ENCODE measurements at regions not wholly inside any gene's neighbourhood (a gene's known extent, or its start where the extent isn't known, plus 50 kb on each side); places are given as distances from the start of the nearest gene placed in this dataset.

- no peak for DNase-seq
Measured at GRCh38 chr10:52654201-52654600, 118.4 kb downstream of the MBL2 start.

DNA sequence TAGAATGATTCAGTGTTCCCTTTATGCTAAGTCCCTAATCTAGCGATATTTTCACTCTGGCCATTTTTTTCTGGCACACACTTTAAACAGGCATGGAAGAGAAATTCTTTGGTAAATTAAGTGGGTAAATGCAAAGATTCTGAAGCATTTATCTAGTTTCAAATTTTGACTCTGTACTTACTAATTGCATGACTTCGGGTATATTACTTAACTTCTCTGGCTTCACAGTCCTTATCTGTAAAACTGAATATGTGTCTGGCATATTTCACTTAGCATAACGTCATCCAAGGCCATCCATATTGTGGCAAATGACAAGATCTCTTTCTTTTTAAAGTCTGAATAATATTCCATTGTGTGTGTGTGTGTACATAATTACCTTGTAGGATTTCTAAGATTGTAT is 114.5 kb downstream of the MBL2 start:
- no peak for DNase-seq

GRCh38 chr10:52659085-52659484 is 113.5 kb downstream of the MBL2 start:
- DNase-seq: no peak

- no peak for DNase-seq
Measured at GRCh38 chr10:52662256-52662655, 110.3 kb downstream of the MBL2 start.

DNA sequence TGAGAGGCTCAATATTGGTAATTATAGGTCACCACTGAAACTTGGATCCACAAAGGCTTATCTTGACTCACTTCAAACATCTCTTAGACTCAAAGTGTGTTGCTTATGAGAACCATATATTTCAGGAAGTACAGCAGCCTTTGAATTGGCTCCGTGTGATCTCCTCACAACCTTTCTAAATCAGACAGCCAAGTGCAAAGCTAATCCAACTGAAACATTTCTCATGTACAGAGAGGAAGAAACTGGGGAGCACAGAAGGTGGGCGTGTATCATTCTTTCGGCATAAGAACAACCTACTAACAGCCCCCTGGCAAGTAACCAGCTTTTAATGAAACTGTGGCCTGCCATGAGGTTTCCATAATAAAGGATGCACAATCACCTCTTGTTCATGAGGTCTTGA is 109.4 kb downstream of the MBL2 start:
- no peak for DNase-seq

GRCh38 chr10:52664629-52665028 is 108.0 kb downstream of the MBL2 start:
- no peak for DNase-seq

- DNase-seq: no peak
Measured at GRCh38 chr10:52665821-52666220, 106.8 kb downstream of the MBL2 start.

- no peak for DNase-seq
Measured at GRCh38 chr10:52666931-52667330, 105.7 kb downstream of the MBL2 start.

DNA sequence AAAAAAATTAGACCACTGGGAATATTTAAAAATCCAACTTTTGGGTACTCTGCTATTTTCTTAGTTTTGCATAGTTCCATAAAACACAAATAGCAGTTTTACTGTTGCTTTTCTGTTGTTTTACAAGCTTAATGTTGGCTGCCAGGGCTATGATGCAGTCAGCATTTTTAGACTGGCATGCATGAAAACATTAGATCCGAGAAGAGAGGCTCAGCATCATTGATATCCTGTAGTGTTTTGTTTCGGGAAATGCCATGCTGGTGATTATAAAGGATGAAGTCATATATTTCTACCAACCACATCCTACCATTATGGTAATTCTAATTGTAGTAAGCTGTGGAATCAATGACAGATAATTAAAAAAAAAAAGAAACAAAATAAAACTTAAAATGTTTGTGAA is 104.6 kb downstream of the MBL2 start:
- no peak for DNase-seq

GRCh38 chr10:52672880-52673279 is 99.7 kb downstream of the MBL2 start:
- no peak for DNase-seq

DNA sequence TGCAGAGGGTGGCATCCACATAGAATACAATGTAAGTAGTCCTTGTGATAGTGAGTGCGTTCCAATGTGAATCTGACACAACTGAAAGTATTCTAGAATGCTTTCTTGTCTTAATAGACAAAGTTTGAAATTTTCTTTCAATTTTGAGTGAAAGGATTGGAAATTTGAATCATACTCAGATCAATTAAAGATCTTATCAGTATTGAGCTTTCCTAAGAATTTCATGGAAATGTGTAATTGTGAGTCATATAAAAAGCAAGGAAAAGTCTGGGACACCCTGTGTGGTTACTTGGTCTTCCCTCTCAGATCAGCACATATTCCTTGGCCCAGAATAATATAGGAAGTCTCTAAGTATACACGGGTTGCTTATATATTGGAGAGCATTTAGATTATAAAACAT is 99.1 kb downstream of the MBL2 start:
- DNase-seq: no peak

GRCh38 chr10:52674474-52674873 is 98.1 kb downstream of the MBL2 start:
- no peak for DNase-seq

DNA sequence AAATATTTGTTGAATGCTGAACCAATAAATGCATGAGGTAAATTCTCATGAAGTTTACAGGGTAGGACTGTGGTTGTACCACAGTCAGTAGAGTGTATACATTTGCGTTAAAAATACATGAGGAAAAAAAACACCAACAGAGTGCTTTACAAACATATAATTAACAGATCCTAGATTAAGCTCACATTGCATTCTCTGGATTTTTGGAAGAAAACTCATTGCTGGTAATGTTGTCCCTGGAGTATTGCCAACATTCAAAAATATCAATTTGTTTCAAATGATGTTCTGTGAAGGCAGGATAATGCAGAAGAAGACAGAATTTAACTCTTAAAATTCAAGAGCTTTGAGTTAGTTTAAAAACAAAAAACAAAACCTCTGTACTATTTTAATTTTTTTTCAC is 95.5 kb downstream of the MBL2 start:
- DNase-seq: no peak

DNA sequence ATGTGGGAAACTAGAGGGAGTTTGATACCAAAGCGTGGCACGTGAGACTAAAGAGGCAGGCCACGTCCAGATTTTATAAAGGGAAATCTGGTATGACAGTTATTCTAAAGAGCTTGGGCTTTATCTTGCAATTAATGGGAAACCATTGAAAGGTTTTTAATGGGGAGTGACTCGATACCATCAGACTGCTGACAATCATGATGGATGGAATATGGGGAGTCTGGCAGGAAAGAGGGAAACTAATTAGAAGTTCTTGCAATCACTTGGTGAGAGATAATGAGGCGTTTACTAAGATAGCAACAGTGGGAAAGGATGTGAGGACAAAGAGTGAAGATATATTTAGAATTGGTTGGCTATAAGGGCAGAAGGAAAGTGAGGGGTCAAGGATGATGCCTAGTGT is 94.0 kb downstream of the MBL2 start:
- no peak for DNase-seq

DNA sequence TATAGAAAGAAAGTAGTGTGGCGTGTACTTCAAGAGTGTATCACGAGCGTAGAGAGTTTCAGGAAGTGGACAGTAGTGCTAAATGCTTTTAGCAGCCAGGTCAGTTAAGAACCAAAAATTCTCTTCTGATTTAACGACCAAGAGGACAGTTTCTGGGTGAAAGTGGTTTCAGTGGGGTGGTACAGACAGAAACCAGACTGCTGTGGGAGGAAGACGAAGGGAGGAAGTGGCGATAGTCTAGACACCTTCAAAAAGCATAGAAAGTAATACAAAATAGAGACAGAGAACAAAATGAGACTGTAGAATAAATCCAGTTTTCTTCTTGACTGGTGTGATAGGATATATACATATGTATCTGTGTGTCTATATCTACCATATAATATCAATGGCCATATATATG is 93.5 kb downstream of the MBL2 start:
- no peak for DNase-seq

GRCh38 chr10:52682766-52683165 is 89.8 kb downstream of the MBL2 start:
- no peak for DNase-seq

- no peak for DNase-seq
Measured at GRCh38 chr10:52683776-52684175, 88.8 kb downstream of the MBL2 start.

DNA sequence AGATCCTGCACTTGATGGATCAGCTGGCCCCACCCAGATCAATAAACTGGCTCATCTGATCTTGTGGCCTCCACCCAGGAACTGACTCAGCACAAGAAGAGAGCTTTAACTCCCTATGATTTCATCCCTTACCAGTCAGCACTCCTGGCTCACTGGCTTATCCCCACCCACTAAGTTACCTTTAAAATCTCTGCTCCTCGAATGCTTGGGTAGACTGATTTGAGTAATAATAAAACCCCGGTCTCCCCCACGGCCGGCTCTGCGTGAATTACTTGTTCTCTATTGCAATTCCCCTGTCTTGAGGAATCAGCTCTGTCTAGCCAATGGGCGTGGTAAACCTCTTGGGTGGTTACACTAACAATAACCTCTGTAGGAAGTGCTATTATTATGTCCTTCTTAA is 83.7 kb downstream of the MBL2 start:
- DNase-seq: no peak

DNA sequence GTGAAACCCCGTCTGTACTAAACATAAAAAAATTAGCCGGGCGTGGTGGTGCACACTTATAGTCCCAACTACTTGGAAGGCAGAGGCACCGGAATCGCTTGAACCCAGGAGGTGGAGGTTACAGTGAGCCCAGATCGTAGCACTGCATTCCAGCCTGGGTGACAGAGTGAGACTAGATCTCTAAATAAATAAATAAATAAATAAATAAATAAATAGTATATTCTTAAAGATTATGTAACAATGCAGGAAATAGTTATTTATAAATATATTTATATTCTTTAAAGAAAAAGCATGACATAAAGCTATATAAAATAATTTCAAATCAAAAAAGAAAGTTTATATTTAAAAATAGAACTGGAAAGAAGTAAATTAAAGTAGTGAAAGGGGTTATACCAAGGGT is 76.4 kb downstream of the MBL2 start:
- DNase-seq: no peak

DNA sequence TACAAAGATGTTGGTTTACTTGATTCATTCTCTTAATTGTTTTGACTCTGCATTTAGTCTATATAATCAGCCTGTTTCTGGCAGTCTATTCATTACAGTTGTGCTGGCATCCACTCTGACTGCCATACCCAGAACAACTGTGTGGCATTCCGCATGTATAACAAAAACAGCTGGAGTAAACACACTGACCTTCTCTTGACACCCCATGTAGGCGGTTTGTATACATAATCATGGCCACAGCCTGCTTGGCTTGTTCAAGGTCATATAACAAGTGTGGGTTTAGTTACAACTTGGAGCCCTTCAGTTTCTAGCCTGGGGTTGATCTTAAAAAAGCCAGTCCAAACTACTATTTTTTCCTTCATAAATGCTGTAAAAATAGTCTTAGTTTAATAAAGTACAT is 70.9 kb downstream of the MBL2 start:
- DNase-seq: no peak

- no peak for DNase-seq
Measured at GRCh38 chr10:52703451-52703850, 69.1 kb downstream of the MBL2 start.

- no peak for DNase-seq
Measured at GRCh38 chr10:52703898-52704297, 68.7 kb downstream of the MBL2 start.

DNA sequence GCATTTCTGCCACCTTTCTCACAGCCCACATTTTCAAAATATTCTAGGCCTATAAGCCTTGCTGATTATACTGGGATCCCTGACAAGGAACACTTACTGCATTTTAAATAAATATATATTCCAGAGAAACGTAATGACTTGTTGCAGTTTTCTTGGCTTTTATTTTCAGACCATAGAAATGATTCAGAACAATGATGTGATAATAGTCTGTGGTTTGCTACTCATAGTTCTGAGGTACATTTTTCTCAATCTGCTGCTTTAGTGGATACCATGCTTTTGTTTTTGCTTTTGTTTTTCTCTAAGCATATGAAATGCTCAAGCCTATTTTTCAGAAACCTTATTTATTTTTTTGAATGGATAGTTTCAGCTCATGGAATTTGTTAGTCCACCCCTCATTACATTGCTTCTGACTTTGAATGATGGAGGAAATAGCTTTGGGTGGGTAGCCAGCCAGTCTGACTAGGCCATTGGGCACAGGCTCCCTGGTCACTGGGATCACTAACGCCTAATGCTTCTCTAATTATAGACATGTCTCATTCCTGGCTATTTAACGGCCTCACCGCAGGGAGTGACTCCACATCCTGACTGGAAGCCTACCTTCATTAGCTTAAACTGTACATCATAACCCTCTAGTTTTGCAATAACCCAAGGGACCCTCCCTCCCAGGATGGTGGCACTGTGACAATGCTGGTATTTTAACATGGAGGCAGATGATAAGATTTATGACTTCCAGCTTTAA is 66.1 kb downstream of the MBL2 start:
- DNase-seq: no peak

All from NCI-H146 (cell line).